ENCODE measurements at regions not wholly inside any gene's neighbourhood (a gene's known extent, or its start where the extent isn't known, plus 50 kb on each side); places are given as distances from the start of the nearest gene placed in this dataset.

DNA sequence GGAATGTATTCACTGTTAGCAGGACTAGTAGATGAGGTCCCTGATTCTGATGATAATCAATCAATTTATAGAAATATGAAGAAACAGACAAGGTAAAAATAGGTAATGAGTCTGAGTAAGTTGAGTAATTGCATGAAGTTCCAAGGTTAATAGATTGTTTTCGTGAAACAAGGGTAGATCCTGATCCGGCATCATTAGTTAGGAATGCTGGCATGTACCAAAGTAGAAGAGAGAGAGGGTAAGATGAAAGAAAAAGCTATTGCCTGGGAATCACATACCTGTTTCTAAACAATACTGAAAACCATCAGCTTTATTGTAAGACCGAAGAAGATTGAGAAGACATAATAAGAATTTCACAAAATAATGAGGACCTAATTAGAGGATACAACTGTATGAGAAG, 118.1 kb upstream of the ARPP21 start:
- Histone ChIP-seq H4K20me1 (ENCODE audit: low read depth, low read length) (no peaks in the 10 kb centered on the region), H3K36me3 (ENCODE audit: low read length) (no peaks in the 10 kb centered on the region), H3F3A (ENCODE audit: insufficient read depth) (no peaks in the 10 kb centered on the region), H2AFZ (ENCODE audit: low read depth, low read length, severe bottlenecking) (no peak overlapping the region), H3K27ac (ENCODE audit: low read depth, low read length) (no peak overlapping the region), H3K9ac (ENCODE audit: low read length) (no peak overlapping the region), H3K4me2 (ENCODE audit: low read depth, low read length, poor library complexity, severe bottlenecking) (no peak overlapping the region), H3K9me2 (replicated peaks; ENCODE audit: insufficient read depth, low read length) (no peaks in the 10 kb centered on the region), H3K9me3 (ENCODE audit: insufficient read depth, low read length) (no peaks in the 10 kb centered on the region), H3K79me2 (ENCODE audit: insufficient read depth, low read length) (no peaks in the 10 kb centered on the region), H3K27me3 (ENCODE audit: low read length) (no peaks in the 10 kb centered on the region), H3K4me3 (ENCODE audit: insufficient read depth, low read length, poor library complexity, severe bottlenecking) (no peak overlapping the region)
- TF ChIP-seq EZH2phosphoT487 (conservative IDR thresholded peaks at IDR 0.05; ENCODE audit: low read length) = no peak
- TF ChIP-seq CTCF (IDR thresholded peaks at IDR 0.05; ENCODE audit: insufficient read depth, low read length, poor library complexity, severe bottlenecking) = no peak

DNA sequence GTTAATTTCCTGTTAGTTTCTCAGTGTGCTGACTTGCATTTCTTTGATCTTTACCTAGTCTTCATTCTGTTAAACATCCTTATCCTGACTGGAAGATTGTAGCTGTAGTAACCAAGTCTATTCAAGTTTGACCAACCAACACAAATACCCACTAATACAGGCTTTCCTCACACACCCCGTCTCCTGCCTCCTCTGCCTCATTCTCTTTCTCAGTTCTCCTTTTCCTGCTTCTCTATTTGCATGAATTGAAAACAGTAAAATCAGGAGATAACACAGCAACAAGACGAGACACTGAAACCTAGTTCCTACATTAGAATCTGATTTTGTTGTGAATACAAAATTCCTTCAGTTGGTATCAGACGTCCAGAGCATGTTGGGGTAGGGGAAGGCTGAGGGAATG, 116.9 kb upstream of the ARPP21 start:
- H3F3A ChIP-seq (ENCODE audit: insufficient read depth) = no peaks in the 10 kb centered on the region
- peak overlapping the region; percentile 12 for H2AFZ ChIP-seq (ENCODE audit: low read depth, low read length, severe bottlenecking)
- H3K36me3 ChIP-seq (ENCODE audit: low read length) = no peaks in the 10 kb centered on the region
- no peaks in the 10 kb centered on the region for H4K20me1 ChIP-seq (ENCODE audit: low read depth, low read length)
- no peak overlapping the region for H3K27ac ChIP-seq (ENCODE audit: low read depth, low read length)
- H3K79me2 ChIP-seq (ENCODE audit: insufficient read depth, low read length) = no peaks in the 10 kb centered on the region
- H3K4me3 ChIP-seq (ENCODE audit: insufficient read depth, low read length, poor library complexity, severe bottlenecking) = no peak overlapping the region
- H3K4me2 ChIP-seq (ENCODE audit: low read depth, low read length, poor library complexity, severe bottlenecking) = peak overlapping the region; percentile 26
- no peak for TF ChIP-seq EZH2phosphoT487 (conservative IDR thresholded peaks at IDR 0.05; ENCODE audit: low read length)
- TF ChIP-seq CTCF (IDR thresholded peaks at IDR 0.05; ENCODE audit: insufficient read depth, low read length, poor library complexity, severe bottlenecking) = no peak
- no peaks in the 10 kb centered on the region for H3K9me2 ChIP-seq (replicated peaks; ENCODE audit: insufficient read depth, low read length)
- no peaks in the 10 kb centered on the region for H3K27me3 ChIP-seq (ENCODE audit: low read length)
- H3K9ac ChIP-seq (ENCODE audit: low read length) = no peak overlapping the region
- no peaks in the 10 kb centered on the region for H3K9me3 ChIP-seq (ENCODE audit: insufficient read depth, low read length)

DNA sequence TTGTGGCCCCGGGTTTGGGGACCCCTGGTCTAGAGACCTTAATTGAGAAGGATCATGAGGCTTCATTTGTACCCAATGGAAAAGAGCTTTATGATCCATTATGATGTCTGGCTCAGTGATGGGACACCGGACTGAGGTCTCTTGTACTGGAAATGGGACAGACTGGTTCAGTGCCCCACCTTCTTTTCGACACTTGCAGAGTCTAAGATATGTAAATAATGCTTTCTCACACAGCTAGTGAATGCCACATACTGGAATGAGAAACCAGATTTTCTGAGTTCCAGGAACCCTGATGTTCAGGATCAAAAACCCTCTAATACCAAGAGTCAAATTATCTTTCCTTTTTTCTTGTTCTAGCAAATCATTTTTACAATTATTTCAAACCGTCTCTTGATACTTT, 116.3 kb upstream of the ARPP21 start:
- H3K27ac ChIP-seq (ENCODE audit: low read depth, low read length) = no peak overlapping the region
- H3K79me2 ChIP-seq (ENCODE audit: insufficient read depth, low read length) = no peaks in the 10 kb centered on the region
- no peaks in the 10 kb centered on the region for H3K9me2 ChIP-seq (replicated peaks; ENCODE audit: insufficient read depth, low read length)
- H3K4me2 ChIP-seq (ENCODE audit: low read depth, low read length, poor library complexity, severe bottlenecking) = no peak overlapping the region
- no peaks in the 10 kb centered on the region for H4K20me1 ChIP-seq (ENCODE audit: low read depth, low read length)
- H3F3A ChIP-seq (ENCODE audit: insufficient read depth) = no peaks in the 10 kb centered on the region
- H3K9me3 ChIP-seq (ENCODE audit: insufficient read depth, low read length) = no peaks in the 10 kb centered on the region
- no peak overlapping the region for H2AFZ ChIP-seq (ENCODE audit: low read depth, low read length, severe bottlenecking)
- H3K36me3 ChIP-seq (ENCODE audit: low read length) = no peaks in the 10 kb centered on the region
- H3K4me3 ChIP-seq (ENCODE audit: insufficient read depth, low read length, poor library complexity, severe bottlenecking) = no peak overlapping the region
- H3K27me3 ChIP-seq (ENCODE audit: low read length) = no peaks in the 10 kb centered on the region
- TF ChIP-seq CTCF (IDR thresholded peaks at IDR 0.05; ENCODE audit: insufficient read depth, low read length, poor library complexity, severe bottlenecking) = no peak
- TF ChIP-seq EZH2phosphoT487 (conservative IDR thresholded peaks at IDR 0.05; ENCODE audit: low read length) = no peak
- no peak overlapping the region for H3K9ac ChIP-seq (ENCODE audit: low read length)

- Histone ChIP-seq H2AFZ (ENCODE audit: low read depth, low read length, severe bottlenecking) (no peak overlapping the region), H3K4me3 (ENCODE audit: insufficient read depth, low read length, poor library complexity, severe bottlenecking) (no peak overlapping the region), H3K27ac (ENCODE audit: low read depth, low read length) (no peak overlapping the region), H3K9me3 (ENCODE audit: insufficient read depth, low read length) (no peaks in the 10 kb centered on the region), H3K79me2 (ENCODE audit: insufficient read depth, low read length) (no peaks in the 10 kb centered on the region), H3K9me2 (replicated peaks; ENCODE audit: insufficient read depth, low read length) (no peaks in the 10 kb centered on the region), H3K36me3 (ENCODE audit: low read length) (no peaks in the 10 kb centered on the region), H3K4me2 (ENCODE audit: low read depth, low read length, poor library complexity, severe bottlenecking) (no peak overlapping the region), H3K27me3 (ENCODE audit: low read length) (no peaks in the 10 kb centered on the region), H3K9ac (ENCODE audit: low read length) (no peak overlapping the region), H4K20me1 (ENCODE audit: low read depth, low read length) (no peaks in the 10 kb centered on the region), H3F3A (ENCODE audit: insufficient read depth) (no peaks in the 10 kb centered on the region)
- TF ChIP-seq CTCF (IDR thresholded peaks at IDR 0.05; ENCODE audit: insufficient read depth, low read length, poor library complexity, severe bottlenecking) (no peak), EZH2phosphoT487 (conservative IDR thresholded peaks at IDR 0.05; ENCODE audit: low read length) (no peak)
Measured at GRCh38 chr3:35523838-35524237, 115.5 kb upstream of the ARPP21 start.
